ENCODE measurements at regions not wholly inside any gene's neighbourhood (a gene's known extent, or its start where the extent isn't known, plus 50 kb on each side); places are given as distances from the start of the nearest gene placed in this dataset.
"Not testable (repeated sequence)": the region's sequence is repeated elsewhere in the genome, so short reads cannot be mapped to it uniquely, and the experiment has no call there.

- no peak for DNase-seq
Observed at GRCh38 chr14:71240866-71241520, 333.7 kb downstream of the PCNX1 start.

GRCh38 chr14:71242237-71242748 lies 335.0 kb downstream of the PCNX1 start:
- peak; percentile 27 for DNase-seq

- DNase-seq = no peak
Observed at GRCh38 chr14:71243697-71244096, 336.4 kb downstream of the PCNX1 start.

- no peak for DNase-seq
Observed at GRCh38 chr14:71244341-71244740, 337.1 kb downstream of the PCNX1 start.

- no peak for DNase-seq
Observed at GRCh38 chr14:71245659-71246361, 338.6 kb downstream of the PCNX1 start.

GRCh38 chr14:71246539-71246938 lies 339.3 kb downstream of the PCNX1 start:
- DNase-seq = no peak

GRCh38 chr14:71247106-71247505 lies 339.8 kb downstream of the PCNX1 start:
- DNase-seq = no peak

- no peak for DNase-seq
Observed at GRCh38 chr14:71248194-71248593, 340.9 kb downstream of the PCNX1 start.

- DNase-seq = no peak
Observed at GRCh38 chr14:71250347-71250746, 343.1 kb downstream of the PCNX1 start.

- no peak for DNase-seq
Observed at GRCh38 chr14:71250791-71251190, 343.5 kb downstream of the PCNX1 start.

GRCh38 chr14:71254091-71254719 lies 346.9 kb downstream of the PCNX1 start:
- not testable (repeated sequence) for DNase-seq

GRCh38 chr14:71261206-71261605 lies 353.9 kb downstream of the PCNX1 start:
- DNase-seq = no peak

- DNase-seq = no peak
Observed at GRCh38 chr14:71262441-71262840, 355.2 kb downstream of the PCNX1 start.

GRCh38 chr14:71264260-71264659 lies 357.0 kb downstream of the PCNX1 start:
- DNase-seq = no peak

GRCh38 chr14:71267007-71267513 lies 359.8 kb downstream of the PCNX1 start:
- DNase-seq = no peak

GRCh38 chr14:71267691-71268090 lies 360.4 kb downstream of the PCNX1 start:
- no peak for DNase-seq

- DNase-seq = no peak
Observed at GRCh38 chr14:71270111-71270510, 362.9 kb downstream of the PCNX1 start.

- no peak for DNase-seq
Observed at GRCh38 chr14:71271166-71271945, 364.1 kb downstream of the PCNX1 start.

- no peak for DNase-seq
Observed at GRCh38 chr14:71273366-71273765, 366.1 kb downstream of the PCNX1 start.

GRCh38 chr14:71284048-71284447 lies 376.8 kb downstream of the PCNX1 start:
- no peak for DNase-seq

GRCh38 chr14:71286126-71286525 lies 378.9 kb downstream of the PCNX1 start:
- DNase-seq = no peak

- DNase-seq = no peak
Observed at GRCh38 chr14:71287567-71287966, 380.3 kb downstream of the PCNX1 start.

GRCh38 chr14:71289536-71289935 lies 382.3 kb downstream of the PCNX1 start:
- no peak for DNase-seq

Measured in hindlimb muscle (tissue), 1 donor.